ENCODE measurements at regions not wholly inside any gene's neighbourhood (a gene's known extent, or its start where the extent isn't known, plus 50 kb on each side); places are given as distances from the start of the nearest gene placed in this dataset.
A peak's percentile ranks its signal among the peaks of the same experiment; 100 is the strongest.

DNA sequence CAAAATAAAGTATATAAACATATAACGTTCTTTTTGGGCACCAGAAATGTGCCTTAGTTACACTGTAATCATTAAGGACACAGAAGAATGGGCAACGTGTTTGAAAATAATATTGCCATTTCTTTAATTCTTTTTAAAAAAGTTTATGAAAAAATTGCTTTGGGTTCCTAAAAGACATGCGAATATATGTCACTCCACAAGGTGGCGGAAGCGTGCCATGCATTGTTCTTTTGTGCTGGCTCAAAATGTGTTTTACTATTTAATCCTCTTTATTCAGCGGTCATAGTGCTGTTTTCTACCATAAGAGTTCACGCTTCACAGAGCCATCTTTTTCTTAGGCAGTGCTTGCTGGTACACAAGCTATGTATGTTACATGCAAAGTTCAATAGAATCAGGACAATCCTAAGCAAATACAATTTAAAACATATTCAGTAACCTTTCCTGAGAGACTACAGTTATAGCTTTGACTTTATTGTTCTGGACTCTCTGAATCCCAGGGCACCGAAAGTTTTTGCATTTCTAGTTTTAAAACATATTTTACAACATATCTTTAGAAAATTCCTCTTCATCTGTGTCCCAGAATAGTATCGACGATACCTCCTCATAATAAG lies 147.8 kb upstream of the ERBB4 start:
- peak; percentile 41 for DNase-seq

DNA sequence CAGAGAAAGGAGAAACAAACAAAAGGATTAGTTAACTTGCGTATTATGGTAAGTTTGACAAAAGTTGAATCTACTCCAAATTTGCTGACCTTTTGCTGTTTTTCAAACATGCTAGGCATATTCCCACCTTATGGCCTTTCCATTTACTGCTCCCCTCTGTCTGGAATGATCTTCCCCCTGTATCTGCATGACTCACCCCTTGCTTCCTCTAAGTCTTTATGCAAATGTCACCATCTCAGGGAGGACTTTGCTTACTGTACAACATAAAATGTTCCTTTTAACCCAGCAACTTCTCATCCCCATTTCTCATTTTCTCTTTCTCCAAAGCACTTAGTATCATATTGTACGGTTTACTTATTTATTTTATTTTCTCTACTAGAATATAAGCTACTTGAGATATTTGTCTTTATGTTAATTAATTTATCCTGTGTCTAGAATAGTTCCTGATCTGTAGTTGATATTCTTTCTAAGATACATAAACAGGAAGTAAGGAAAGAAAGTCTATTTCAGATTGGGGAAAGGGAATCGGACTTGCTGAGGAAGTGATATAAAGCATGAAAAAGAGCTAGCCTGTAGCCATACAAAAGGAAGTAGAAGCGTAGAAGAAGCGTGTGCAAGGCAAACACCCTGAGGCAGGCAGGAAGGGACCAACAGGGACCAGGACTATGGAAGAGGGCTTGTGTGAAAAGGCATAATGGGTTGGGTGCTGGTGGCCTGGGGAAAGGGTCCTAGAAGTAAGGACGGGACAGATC lies 144.9 kb upstream of the ERBB4 start:
- DNase-seq: peak; percentile 0

DNA sequence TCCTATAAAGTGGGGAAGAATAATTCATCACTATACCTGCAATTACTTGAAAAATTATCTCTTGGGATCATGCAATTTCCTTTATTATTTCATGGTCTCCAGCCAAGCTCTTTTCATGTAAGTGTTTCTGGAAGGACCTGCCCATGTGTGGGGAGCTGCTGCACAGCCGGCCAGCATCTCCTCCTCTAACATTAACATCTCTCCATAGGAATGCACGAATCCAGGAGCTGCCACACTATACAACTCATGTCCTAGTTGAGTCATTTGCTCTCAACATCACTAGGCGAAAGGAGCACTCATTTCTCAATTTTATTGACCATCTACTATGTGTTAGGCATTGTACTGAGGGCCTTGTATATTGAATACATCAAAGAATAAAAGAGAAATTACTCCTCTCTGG lies 144.3 kb upstream of the ERBB4 start:
- DNase-seq: peak; percentile 6

DNA sequence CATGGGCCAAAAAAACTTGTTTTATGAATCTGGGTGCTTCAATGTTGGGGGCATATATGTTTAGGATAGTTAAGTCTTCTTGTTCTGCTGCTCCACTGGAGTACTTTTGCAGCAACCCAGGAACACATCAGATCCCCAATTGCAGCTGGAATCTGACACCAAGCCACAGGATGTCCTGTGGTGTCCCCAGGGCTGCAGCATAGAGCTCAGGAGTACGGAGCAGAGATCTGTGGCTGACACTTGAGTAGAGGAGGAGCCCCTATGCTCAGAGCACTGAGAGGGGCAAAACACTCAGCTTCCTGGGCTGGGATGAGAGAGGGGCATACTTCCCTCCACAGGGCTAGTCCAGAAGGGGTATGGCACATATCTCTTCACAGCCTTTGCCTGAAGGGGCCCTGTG lies 138.9 kb upstream of the ERBB4 start:
- DNase-seq: no peak

DNA sequence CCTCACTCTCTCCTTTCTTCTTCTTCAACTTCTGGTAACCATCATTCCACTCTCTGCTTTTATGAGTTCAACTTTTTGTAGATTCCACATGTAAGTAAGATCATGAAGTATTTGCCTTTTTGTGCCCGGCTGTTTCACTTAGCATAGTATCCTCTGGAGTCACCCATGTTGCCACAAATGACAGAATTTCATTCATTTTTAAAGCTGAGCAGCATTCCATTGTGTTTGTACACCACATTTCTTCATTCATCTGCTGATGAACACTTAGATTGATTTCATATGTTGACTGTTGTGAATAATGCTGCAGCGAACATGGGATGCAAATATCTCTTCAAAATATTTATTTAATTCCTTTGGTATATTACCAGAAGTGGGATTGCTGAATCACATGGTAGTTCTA lies 133.6 kb upstream of the ERBB4 start:
- DNase-seq: no peak

DNA sequence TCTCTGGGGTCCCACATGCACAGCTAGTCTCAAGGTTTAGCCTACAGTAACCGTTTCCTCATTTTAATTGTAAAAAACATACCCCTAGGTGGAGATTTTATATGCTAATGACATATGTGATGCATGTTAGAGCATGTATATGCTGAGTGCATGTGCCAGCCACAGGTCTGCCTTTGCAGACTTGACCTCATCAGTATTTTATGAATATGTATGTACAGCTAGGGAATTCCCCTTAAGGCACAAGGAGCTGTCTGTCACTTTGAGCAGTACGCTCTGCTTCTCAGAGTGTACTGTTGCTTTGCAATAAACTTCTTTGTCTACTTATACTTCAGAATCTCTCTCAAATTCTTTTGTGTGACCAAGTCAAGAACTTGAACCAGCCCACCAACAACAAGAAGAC lies 131.2 kb upstream of the ERBB4 start:
- DNase-seq: no peak

DNA sequence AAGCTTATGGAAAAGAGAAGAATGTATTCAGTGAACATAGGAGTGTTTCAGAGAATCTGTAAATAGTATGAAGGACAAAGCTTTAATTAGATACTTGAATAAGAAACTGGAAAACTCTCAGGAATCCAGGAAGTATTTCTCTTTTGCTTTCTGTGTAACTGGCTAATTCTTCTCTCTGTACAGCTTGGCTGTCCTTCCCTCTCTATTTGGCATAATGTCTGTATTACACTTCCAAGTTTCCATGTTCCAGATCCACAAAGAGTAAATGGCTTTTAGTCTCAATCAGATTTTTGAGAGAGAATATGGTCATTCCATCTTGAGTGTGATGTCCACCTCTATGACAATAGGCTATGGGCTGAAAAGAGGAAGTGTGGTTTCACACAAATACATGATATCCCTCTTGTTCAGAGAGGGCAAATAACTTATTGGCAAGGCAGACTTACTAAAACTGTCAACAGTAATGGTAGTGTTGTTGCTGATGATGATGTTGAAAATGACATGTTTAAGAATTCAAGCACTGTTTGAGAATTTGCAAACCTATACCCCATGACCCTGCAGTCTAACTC lies 129.2 kb upstream of the ERBB4 start:
- no peak for DNase-seq

DNA sequence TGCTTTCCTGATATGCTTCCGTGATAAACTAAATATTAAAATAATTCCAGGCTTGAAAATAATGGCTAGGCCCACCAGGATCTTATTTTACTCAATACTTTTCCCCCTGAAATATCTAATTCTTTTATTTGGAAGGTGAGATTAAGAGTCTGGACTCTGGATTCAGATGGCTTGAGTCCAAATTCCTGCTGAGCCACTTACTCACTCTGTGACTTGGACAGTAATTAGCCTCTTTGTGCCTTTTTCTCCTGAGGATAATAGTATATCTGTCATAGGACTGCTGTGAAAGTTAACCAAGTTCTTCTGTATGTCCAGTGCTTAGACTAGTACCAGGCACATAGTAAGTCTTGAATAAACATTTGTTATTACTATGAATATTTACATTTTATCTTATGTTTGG lies 127.3 kb upstream of the ERBB4 start:
- peak; percentile 84 for DNase-seq

DNA sequence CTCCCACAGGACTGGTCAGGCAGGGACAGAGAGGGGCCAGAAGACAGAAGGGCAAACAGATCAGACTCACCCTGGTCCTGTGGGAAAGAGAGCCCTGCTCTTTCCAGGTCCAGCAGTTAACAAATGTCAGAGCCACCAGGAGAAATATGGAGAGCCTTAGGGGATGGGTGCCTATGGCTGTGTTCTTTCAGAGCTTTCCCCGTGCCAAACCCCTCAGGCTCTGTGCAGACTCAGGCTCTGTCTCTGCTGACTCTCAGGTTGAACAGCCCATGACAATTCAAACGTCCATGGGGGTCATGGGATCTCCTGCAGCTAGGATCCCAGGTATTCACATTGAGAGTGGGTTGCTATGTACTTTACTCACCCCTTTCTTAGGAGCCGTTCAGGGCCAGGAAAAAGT lies 120.8 kb upstream of the ERBB4 start:
- DNase-seq: no peak

DNA sequence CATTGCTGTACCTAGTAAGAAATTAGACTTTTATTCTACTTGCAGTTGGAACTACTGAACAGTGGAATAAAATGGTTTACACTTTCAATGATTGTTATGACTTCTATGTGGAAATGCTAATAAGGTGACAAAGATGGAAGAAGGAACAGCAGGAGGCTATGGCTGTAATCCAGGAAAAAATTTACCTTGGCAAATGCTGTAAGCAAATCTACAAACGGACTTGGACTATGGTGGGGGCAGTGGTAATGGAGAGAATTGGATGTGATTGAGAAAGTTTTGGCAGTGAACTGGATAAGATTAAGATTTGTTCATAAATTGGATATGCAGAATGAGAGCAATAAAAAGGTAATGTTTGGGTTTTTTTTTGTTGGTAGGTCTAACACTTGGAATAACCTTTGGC lies 111.0 kb upstream of the ERBB4 start:
- peak; percentile 1 for DNase-seq

DNA sequence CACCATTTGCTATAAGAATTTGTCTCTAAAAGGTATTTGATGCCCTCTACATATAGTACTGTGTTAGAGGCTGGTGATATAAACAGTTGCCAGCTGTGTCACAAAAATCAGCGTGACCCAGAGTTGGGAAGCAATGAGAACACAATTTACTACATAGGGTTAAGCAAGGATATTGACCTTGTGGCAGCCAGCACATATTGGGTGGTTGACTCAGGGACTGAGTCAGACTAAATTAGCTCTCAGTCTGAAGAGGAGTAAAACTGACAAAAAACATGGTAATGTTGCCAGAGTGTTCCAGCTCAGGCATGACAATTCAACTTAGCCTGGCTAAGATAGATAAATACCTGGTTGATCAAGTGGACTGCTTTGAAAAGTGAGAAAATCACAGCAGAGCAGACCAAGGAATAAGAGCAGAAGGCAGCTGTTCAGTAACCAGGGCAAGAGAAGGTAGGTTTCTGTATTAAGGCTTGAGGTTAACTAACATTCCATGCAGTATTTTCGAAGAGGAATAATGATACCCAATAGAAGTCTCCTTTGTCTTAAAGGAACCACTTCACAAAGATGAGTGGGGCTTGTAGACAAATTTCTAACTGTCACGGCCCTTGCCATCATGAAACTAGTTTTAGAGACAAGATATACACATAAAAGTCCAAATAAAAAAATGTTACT lies 108.2 kb upstream of the ERBB4 start:
- DNase-seq: no peak

DNA sequence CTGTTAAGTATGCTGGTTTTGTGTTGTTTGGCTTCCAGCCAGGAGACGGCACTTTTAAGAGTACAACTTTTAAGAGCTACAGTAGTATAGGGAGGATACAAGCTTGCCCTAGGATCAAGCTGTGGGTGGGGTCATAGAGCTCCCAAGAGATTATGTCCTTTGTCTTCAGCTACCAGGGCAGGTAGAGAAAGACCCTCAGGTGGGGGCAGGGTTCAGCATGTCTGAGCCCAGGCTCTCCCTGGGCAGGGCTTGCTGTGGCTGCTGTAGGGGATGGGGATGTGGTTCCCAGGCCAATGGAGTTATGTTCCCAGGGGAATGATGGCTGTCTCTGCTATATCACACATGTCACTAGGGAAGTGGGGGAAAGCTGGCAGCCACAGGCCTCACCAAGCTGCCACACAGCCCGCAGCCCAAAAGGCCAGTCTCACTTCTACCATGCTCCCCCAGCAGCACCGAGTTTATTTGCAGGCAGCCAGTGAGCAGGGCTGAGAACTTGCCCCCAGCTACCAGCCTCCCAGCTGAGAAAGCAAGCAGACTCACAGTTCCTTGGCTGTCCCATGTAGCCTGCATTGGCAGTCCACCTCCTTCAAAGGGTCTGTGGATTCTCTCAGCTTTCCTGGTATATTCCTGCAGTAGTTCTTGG lies 105.7 kb upstream of the ERBB4 start:
- DNase-seq: no peak

DNA sequence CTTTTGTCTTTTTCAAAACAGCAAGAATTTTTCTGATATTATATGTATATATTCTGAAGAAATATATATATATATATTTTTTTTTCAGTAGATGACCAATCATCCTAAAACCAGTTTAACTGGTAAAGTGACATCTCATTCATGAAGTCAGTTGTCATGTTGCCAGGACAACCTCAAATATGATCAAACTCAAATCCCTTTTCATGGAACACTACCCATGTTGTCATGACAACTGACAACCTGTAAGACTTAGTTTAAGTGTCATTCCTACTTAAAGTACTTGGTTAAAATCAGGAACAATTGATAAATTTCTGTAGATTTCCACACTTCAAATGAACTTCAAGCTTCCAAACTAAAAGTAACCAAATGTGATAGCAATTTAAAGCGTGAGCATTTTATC lies 101.8 kb upstream of the ERBB4 start:
- no peak for DNase-seq

DNA sequence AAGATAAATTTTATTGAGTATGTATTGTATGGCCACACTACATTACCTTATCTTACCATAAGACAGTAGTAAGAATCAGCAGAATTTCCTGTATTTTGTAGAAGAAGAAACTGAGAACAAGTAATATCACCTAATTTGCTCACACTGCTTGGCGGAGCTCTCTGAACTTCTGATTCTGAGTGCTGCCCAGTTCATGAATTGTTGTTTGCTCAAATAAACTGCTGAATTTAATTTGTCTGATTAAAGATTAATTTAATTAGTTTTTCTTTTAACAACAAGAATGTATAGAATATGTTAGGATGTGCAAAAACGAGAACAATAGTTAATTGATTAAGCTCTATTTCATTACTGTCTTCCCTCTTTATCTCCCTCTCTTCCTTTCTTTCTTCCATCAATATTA lies 100.1 kb upstream of the ERBB4 start:
- DNase-seq: no peak

DNA sequence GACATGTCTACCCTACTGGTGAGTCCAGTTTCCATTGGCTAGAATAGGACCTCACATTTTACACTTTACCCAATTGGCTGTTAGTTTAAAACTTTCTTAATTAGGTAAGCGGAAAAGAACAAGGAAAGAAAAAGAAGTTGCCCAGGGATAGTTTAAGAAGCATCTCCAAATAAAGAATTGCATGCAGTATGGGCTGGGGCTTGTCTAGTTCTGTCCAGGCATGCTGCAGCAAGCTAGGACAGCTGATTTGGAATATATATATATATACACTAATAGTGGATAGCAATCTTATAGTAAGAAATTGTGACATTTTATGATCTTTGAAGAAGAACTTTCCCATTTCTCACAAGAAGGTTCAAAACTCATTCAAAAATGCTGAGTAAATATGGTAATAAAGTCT lies 90.0 kb upstream of the ERBB4 start:
- no peak for DNase-seq

DNA sequence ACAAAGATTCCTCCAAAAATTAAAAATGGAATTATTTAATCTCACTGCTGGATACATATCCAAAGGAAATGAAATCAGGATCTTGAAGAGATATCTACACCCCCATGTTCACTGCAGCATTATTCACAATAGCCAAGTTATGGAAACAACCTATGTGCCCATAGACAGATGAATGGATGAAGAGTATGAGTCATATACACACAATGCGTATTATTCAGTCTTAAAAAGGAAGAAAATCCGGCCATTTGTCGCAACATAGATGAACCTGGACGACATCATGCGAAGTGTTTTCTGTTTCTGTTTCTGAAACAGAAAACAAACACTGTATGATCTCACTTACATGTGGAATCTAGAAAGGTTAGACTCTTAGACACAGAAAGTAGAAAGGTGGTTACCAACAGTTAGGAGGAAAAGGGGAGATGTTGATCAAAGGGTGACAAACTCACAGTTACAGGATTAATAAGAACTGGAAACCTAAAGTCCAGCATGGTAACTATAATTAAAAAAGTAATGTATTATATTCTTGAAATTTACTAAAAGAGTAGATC lies 87.8 kb upstream of the ERBB4 start:
- no peak for DNase-seq

DNA sequence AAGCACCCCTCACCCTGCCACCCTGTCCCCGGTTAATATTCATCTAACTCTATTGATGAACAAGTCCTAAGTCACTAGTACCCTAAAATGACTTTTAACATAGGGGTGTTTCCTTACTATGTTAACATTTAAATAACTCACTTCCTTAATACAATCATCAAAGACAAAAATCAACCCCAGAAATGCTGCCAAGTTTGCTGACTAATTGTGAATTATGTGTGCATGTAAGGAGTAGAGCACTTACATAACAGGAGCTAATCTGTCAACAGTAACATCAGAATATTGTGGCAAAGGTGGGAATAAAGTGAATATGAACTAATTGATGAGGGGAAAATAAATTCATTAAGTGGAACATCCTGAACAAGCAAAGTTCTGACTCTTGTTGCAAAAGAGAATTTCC lies 81.4 kb upstream of the ERBB4 start:
- no peak for DNase-seq

DNA sequence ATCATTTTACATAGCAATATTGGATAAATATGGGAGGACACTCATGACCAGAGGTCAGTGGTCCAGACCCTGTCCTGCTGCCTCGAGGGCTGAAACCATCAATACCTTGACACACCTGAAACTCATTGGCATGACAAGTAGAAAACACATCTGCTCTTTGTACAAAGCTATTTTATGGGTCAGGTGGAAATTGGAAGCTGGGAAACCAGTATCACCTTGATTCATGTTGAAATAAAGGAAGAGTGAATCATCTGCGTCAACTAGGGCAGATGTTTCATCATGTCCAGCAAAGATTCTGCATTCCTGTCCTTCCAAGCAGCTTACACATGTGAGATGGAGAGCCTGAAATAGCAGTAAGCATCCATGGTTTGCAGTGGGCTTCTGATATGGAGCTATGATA lies 80.0 kb upstream of the ERBB4 start:
- no peak for DNase-seq

DNA sequence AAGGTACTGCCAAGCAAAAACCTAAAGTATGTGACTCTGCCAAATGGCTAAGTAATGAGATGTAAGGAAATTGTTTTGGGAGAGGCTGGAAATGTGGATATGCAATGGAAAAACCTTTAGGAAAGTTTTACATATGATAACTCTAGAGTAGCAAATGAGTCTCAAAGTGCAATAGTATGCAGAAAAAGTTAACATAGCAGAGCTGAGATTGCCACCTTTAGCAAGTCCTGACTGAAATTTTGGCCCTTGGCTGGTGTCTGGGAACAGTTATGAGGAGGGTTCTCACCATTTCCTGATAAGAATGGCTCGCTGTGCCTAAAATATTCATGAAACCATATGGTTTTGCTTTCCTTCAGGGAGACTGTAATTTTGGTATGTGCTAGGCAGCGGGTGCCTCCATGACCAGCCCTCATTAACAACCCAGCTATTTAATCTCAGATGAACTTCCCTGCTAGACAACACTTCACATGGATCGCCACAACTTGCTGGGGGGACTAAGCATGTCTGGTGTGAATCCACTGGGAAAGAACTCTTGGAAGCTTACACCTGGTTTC lies 72.3 kb upstream of the ERBB4 start:
- no peak for DNase-seq

DNA sequence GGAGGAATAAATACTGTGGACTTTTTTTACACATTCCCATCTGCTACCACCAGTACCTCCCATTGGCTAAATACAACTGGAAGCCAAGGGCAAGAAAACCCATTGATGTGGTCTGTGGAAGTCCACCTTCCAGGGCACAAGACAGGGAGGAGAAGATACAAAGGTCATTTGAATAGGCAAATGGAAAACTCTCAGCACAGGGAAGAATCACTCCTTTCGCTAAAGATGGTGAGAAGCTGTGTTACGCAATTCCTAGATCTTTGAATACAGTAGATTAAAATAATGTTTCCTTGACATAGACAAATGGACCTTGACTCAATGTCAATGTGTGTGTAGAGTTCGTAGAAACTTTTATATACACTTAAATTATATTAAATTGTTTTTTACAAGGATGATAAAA lies 70.9 kb upstream of the ERBB4 start:
- DNase-seq: no peak

DNA sequence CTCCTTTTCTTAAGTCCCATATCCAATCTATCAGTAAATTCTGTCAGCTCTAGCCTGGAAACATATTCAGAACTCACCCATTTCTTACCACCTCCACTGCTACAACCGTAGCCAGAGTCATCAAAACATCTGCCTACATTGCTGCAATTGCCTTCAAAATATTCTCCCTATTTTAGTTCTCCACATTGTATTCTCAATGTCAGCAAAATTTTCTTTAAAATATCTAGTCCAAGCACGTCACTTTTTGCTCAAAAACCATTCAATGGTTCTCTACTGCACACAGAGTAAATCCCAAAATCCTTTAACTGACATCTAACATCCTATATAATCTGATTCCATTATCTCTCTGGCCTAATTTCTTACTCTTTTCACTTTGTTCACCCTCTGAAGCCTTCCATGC lies 68.5 kb upstream of the ERBB4 start:
- DNase-seq: no peak

DNA sequence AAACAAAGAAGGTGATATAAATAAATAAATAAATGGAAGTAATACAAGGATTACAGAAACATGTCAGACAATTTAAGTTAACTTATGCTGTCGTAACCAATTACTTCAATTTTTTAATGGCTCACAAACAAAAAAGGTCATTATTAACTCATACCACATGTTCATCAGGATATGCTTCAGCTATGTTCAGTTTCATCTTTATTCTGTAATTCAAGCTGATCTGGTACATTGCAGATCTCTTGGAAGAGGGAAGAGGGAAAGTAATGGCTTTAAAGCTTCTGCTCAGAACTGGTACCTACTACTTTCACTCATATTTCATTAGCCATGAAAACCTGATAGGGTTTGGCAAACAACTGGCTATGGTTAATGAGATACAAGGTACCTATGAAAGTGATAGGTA lies 67.6 kb upstream of the ERBB4 start:
- no peak for DNase-seq

DNA sequence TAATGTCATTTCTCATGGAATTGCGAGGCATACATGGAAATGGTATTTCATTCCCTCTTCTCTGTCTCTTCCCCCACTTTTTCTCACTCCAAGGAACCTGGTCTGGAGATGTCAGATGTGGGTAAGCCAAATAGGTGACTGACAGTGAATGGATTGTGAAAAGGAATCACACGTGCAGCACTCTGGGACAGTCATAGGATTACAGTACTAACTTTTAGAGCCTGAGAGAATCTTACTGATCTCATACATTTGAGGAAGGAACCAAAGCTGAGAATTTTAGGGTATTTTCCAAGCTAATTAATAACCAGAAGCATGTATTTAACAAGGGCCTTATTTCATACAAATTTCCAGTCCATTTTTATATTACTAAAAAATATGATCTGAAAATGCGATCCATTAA lies 58.1 kb upstream of the ERBB4 start:
- no peak for DNase-seq

Measured in NCI-H69 (cell line).